NCI-H2196 treated with DMSO at 0.1 percent for 48 hours (cell line): ENCODE measurements at regions not wholly inside any gene's neighbourhood (a gene's known extent, or its start where the extent isn't known, plus 50 kb on each side); places are given as distances from the start of the nearest gene placed in this dataset.
"Not testable (repeated sequence)": the region's sequence is repeated elsewhere in the genome, so short reads cannot be mapped to it uniquely, and the experiment has no call there.

ENCODE experiments used
- DNase-seq: peaks from one replicate; lab custom pipeline; 2025; ENCODE audit not compliant: unreplicated experiment; lab: John Stamatoyannopoulos, UW

DNA sequence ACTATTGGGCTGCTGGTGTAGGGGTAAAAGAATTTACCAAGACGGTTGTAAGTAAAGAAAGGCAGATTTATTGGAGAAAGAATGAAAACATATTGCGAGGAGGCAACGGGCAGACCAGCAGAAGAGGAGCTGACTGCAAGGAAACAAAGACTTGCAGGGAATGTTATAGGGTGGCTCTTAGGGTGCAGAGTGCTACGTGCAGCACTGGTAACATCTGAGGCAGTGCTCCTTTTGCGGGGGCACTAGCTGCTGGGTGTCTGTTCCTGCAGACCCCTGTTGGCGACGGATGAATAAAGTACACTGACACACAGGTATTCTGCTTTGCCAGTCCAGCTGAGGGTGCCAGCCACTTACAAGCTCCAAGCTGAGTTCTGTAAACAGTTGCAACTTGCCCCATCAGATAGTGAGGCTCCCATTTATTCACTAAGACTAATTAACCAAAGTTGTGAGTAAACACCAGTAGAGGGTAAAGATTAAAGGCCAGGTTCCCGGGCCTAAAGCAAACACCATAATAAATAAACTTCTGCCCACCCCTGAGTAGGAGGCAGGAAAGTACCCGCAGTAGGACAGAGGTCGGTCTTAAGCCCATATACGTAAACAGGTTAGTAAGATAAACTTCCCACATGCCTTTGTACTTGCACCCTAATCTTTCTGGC, 140.2 kb upstream of the KCNK1 start:
- DNase-seq, result no peak

DNA sequence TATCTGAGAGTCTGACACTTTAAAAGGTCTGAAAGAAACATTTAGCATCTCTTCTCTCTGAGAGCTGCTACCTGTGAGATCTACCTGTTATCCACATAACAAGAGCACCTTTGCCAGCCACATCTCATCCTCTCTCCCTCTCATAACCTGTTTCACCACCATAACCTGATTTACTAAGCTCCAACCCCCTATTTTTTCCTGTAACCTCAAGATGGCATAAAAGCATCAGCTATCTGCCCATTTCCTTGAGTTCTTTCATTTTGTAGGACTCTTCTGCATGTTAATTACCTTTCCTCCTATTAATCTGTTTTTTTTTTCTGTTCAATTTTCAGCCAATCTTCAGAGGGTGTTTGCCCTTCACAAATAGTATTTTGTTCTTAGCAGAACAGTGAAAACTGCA, 136.5 kb upstream of the KCNK1 start:
- DNase-seq, result no peak

GRCh38 chr1:233478611-233479010, 135.3 kb upstream of the KCNK1 start:
- DNase-seq, result no peak

- no peak for DNase-seq
These were observed 134.6 kb upstream of the KCNK1 start for GRCh38 chr1:233479110-233479890.

GRCh38 chr1:233480198-233480597, 133.7 kb upstream of the KCNK1 start:
- no peak for DNase-seq

- no peak for DNase-seq
These were observed 131.5 kb upstream of the KCNK1 start for GRCh38 chr1:233482388-233482787.

DNA sequence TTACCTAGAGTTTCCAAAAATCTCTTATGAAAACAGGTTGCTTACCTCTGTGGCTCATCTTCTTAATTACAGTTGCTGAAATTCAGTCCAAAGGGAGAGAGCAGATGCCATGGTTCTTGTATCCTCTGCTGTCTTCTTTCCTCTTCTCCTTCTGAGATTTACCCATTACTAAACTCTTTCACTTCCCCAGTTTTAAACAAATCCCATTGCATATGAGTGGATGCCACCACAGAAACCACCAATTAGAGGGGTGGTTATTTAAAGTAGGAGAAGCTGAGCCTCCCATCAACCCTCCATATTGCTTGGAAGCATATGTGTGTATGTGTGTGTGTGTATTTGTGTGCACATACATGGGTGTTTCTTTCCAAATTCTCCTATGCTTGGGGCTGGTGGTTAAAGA, 128.5 kb upstream of the KCNK1 start:
- no peak for DNase-seq

- no peak for DNase-seq
These were observed 128.0 kb upstream of the KCNK1 start for GRCh38 chr1:233485809-233486398.

DNA sequence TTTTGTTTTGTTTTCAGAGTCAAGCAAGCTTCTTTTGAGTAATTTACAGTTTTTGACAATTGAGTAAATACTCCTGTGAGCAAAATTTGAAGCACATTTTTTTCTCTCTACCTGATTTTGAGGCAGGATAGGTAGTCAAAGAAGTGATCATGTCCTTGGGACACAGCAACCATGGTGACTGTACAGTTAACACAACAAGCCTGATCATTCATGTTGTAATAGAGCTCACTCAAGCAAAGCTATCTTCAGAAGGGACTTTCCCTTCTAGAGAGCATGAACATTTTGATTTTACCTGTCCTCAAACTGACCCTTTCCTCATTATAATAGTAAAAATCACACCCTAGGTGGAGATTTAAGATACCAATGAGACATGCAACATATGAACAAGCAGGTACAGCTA, 126.5 kb upstream of the KCNK1 start:
- no peak for DNase-seq

DNA sequence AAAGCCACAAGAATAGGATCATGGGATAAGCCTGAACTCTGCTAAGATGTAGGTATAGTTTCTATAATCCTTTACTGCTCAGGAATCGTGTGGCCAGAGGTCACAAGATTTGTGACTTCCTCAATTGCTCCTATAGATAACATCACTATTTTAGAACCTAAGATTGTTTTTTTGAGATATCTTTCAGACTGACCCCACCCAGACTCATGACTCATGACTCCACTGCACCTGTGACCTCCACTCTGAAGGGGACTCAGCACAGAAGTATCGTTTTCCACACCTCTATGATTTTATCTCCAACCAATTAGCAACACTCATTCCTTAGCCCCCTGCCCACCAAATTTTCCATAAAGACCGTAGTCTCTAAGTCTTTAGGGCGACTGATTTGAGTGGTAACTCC, 124.5 kb upstream of the KCNK1 start:
- DNase-seq, result no peak

- no peak for DNase-seq
These were observed 123.4 kb upstream of the KCNK1 start for GRCh38 chr1:233490488-233490887.

DNA sequence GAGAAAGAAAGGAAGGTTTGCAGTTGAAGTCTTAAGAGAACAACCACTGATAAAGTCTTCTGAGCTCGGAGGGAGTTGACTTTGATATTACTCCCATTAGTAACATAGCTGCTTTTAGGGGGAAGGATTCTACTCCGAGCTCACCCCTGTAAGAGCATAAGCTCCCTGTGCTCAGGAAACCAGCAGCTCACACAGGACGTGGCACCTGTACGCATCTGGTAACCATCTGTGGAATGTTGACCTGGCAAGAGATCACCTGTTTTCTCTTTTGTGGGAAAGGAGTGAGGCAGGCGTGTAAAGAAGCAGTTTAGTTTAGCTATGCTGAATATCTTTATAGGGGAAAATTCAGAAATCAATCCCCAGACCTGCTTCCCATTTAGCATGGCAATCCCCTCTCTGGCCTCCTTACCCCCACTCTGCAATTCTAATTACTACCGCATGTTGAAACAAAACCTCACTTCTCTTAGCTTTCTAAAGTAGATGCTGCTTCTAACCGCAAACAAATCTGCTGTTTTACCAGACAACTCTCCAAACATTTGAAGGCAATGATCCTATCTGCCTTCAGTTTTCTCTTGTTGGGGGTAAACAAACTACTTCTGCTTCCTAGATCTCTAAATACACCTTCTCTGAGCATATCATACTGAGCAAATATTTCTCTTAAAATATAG, 121.8 kb upstream of the KCNK1 start:
- DNase-seq, result no peak

DNA sequence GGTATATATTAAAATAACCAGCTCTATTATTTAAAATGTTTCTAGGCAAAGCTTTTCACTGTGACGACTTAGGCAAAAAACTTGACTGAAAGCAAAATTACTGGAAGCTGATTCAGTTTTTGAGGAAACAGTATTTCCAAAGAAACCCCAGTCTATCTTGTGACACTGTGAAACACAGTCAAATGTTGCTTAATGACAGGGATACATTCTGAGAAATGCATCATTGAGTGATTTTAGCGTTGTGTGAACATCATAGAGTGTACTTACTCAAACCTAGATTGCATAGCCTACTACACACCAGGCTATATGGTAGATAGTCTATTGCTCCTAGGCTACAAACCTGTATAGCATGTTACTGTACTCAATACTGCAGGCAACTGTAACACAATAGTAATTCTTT, 116.9 kb upstream of the KCNK1 start:
- no peak for DNase-seq

DNA sequence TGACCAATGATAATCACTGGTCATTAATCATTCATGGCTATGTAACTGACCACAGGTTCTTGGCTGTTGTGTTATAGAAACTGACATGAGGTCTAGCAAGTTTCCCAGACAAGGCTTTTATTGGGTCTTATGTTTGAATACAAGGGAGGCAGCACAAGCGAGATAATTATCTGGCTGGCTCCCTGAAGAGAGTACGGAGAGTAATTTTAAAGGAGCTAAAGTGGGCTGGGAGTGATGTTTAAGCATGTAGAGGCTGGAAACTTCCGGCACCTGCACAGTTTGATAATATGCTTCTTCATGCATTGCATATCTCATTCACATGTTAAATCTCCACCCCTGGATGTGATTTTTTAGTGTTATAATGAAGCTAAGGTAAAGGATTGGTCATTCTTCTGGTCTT, 116.2 kb upstream of the KCNK1 start:
- no peak for DNase-seq

- DNase-seq, result no peak
These were observed 113.8 kb upstream of the KCNK1 start for GRCh38 chr1:233500106-233500505.

DNA sequence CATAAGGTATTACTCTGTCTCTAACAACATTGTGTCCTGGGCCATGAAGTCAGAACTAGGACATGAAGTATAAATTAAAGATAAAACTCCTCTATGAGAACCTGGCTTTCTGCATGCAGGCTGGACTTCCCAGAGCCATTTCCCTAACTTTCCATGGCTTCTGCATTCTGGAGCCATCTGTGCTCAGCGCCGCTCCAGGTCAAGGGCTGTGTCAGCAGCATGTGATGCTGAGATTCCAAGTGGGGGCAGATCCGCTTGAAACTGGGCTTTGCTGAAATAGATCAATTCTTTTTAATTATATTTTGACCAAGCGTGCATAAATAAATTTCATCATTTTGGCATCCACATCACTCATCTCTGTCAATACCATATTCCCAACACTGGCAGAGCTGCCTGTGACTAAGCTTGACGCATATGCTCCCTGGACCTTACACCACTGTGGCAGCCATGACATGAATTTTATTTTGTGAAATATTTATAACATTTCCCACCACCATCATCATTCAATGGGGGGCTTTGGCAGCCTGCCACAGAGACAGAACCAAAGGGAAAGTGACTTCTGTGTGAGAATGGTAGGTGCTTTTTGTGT, 110.4 kb upstream of the KCNK1 start:
- no peak for DNase-seq

DNA sequence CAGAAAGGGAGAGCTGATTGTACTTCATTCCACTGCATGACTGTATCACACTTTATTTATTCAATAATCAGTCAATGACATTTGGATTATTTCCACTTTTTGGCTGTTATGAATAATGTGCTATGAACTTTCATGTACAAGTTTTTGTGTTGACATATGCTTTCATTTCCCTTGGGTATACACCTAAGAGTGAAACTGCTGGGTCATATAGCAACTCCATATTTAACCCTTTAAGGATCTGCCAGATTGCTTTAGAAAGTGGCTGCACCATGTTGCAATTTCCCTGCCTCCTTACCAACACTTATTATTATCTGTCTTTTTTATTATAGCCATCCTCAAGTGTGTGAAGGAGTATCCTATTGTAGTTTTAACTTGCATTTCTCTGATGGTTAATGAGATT, 108.8 kb upstream of the KCNK1 start:
- no peak for DNase-seq

GRCh38 chr1:233505889-233506288, 108.0 kb upstream of the KCNK1 start:
- DNase-seq, result not testable (repeated sequence)

DNA sequence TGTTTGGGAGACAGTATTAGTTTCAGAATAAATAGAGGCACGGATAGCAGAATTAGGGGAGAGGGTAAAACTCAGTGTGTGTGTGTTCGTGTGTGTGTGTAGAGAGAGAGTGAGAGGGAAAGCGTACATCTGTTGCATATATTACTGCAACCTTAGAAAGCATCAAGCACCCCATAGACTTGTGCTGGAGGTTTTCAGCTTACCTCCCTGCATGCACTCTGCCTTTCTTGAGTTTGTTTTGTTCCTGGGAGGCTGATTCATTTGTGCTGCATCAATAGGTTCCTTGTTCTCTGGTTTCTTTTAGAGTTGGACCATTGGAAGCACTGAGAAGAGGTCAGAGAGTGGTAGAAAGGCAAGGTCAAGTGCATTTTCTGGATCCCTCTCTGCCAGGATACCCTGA, 104.4 kb upstream of the KCNK1 start:
- no peak for DNase-seq

DNA sequence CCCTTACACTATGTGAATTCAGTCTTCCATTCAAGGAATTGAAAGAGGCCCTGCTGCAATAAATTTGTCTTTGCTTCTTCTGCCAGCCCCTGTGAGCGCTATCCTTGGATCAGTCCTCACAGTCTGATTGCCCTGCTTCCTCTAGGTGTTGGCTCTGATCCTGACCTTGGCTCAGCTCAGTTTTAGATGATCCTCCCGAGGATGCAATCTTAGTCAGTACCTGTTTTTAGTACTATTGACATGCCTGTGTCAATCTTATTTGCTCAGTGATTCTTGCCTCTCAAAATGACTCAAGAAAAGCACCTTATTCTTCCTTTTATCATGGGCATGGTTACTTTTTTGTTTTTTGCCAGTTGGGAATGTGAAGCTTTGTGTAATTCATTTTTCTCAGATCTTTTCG, 101.4 kb upstream of the KCNK1 start:
- DNase-seq, result no peak

GRCh38 chr1:233513431-233513830, 100.5 kb upstream of the KCNK1 start:
- DNase-seq, result no peak
